ENCODE measurements at regions not wholly inside any gene's neighbourhood (a gene's known extent, or its start where the extent isn't known, plus 50 kb on each side); places are given as distances from the start of the nearest gene placed in this dataset.

GRCh38 chr7:3201306-3201705, 99.7 kb upstream of the SDK1 start:
- TF ChIP-seq CTCF (conservative IDR thresholded peaks at IDR 0.05; ENCODE audit: low read depth, low read length) (no peak), EZH2phosphoT487 (IDR thresholded peaks at IDR 0.05; ENCODE audit: borderline replicate concordance, low read length) (no peak)

Data from PC-3 (cell line).